ENCODE measurements at regions not wholly inside any gene's neighbourhood (a gene's known extent, or its start where the extent isn't known, plus 50 kb on each side); places are given as distances from the start of the nearest gene placed in this dataset.

- DNase-seq (ENCODE audit: low read depth, low spot score), result no peak
These were observed 568.3 kb upstream of the TENM4 start for GRCh38 chr11:80009081-80009480.

- no peak for DNase-seq (ENCODE audit: low read depth, low spot score)
These were observed 566.8 kb upstream of the TENM4 start for GRCh38 chr11:80007616-80008015.

GRCh38 chr11:79990141-79990540 is 549.3 kb upstream of the TENM4 start:
- no peak for DNase-seq (ENCODE audit: low read depth, low spot score)

- no peak for DNase-seq (ENCODE audit: low read depth, low spot score)
These were observed 541.4 kb upstream of the TENM4 start for GRCh38 chr11:79982185-79982584.

GRCh38 chr11:79980916-79981315 is 540.1 kb upstream of the TENM4 start:
- no peak for DNase-seq (ENCODE audit: low read depth, low spot score)

GRCh38 chr11:79973721-79974617 is 533.1 kb upstream of the TENM4 start:
- DNase-seq (ENCODE audit: low read depth, low spot score), result peak; percentile 35

GRCh38 chr11:79971255-79971654 is 530.4 kb upstream of the TENM4 start:
- DNase-seq (ENCODE audit: low read depth, low spot score), result no peak

GRCh38 chr11:79966592-79966991 is 525.8 kb upstream of the TENM4 start:
- no peak for DNase-seq (ENCODE audit: low read depth, low spot score)

GRCh38 chr11:79963856-79964645 is 523.2 kb upstream of the TENM4 start:
- no peak for DNase-seq (ENCODE audit: low read depth, low spot score)

GRCh38 chr11:79960461-79960860 is 519.6 kb upstream of the TENM4 start:
- no peak for DNase-seq (ENCODE audit: low read depth, low spot score)

- no peak for DNase-seq (ENCODE audit: low read depth, low spot score)
These were observed 518.5 kb upstream of the TENM4 start for GRCh38 chr11:79959318-79959717.

GRCh38 chr11:79957702-79958101 is 516.9 kb upstream of the TENM4 start:
- no peak for DNase-seq (ENCODE audit: low read depth, low spot score)

GRCh38 chr11:79956061-79956460 is 515.2 kb upstream of the TENM4 start:
- no peak for DNase-seq (ENCODE audit: low read depth, low spot score)

GRCh38 chr11:79953629-79954028 is 512.8 kb upstream of the TENM4 start:
- no peak for DNase-seq (ENCODE audit: low read depth, low spot score)

- no peak for DNase-seq (ENCODE audit: low read depth, low spot score)
These were observed 509.9 kb upstream of the TENM4 start for GRCh38 chr11:79950741-79951140.

- DNase-seq (ENCODE audit: low read depth, low spot score), result no peak
These were observed 509.3 kb upstream of the TENM4 start for GRCh38 chr11:79950172-79950571.

GRCh38 chr11:79949574-79949973 is 508.7 kb upstream of the TENM4 start:
- DNase-seq (ENCODE audit: low read depth, low spot score), result no peak

GRCh38 chr11:79942646-79943045 is 501.8 kb upstream of the TENM4 start:
- DNase-seq (ENCODE audit: low read depth, low spot score), result no peak

- DNase-seq (ENCODE audit: low read depth, low spot score), result no peak
These were observed 501.3 kb upstream of the TENM4 start for GRCh38 chr11:79942090-79942489.

- no peak for DNase-seq (ENCODE audit: low read depth, low spot score)
These were observed 500.3 kb upstream of the TENM4 start for GRCh38 chr11:79940974-79941735.

- DNase-seq (ENCODE audit: low read depth, low spot score), result no peak
These were observed 499.3 kb upstream of the TENM4 start for GRCh38 chr11:79940165-79940564.

- DNase-seq (ENCODE audit: low read depth, low spot score), result no peak
These were observed 498.3 kb upstream of the TENM4 start for GRCh38 chr11:79939111-79939510.
